GM18502 (cell line): ENCODE measurements at regions not wholly inside any gene's neighbourhood (a gene's known extent, or its start where the extent isn't known, plus 50 kb on each side); places are given as distances from the start of the nearest gene placed in this dataset.

Source experiments
- ATAC-seq: cut with Tn5 transposase; IDR thresholded peaks from one replicate; pipeline ENCODE4 v1.9.1; 2021; ENCODE audit warnings: mild to moderate bottlenecking; ENCODE audit not compliant: unreplicated experiment, poor library complexity

- no peak for ATAC-seq
Measured at GRCh38 chr18:51391731-51392130, 194.2 kb upstream of the MEX3C start.

GRCh38 chr18:51397347-51397962 is 200.0 kb upstream of the MEX3C start:
- no peak for ATAC-seq

- no peak for ATAC-seq
Measured at GRCh38 chr18:51398104-51398503, 200.6 kb upstream of the MEX3C start.

- no peak for ATAC-seq
Measured at GRCh38 chr18:51399491-51400122, 202.1 kb upstream of the MEX3C start.

DNA sequence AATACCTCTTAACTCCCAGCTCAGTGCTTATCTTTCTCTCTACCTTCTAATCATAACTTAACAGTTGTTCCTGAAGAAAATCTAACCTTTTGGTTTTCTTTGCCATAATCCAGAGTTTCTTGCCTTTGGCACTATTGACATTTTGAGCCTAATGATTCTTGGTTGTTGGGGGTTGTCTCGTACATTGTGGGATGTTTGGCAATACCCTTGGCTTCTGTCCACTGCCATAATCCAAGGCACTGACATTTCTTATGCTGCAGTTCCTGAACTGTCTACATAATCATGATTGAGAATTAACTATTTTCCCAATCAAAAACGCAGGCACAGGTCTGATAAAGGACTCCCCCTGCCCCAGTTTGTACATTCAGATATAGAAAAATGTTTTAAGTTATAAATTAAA is 203.2 kb upstream of the MEX3C start:
- ATAC-seq, result no peak

- ATAC-seq, result no peak
Measured at GRCh38 chr18:51401912-51402311, 204.4 kb upstream of the MEX3C start.

GRCh38 chr18:51404620-51405019 is 207.1 kb upstream of the MEX3C start:
- no peak for ATAC-seq

GRCh38 chr18:51405683-51406477 is 208.4 kb upstream of the MEX3C start:
- ATAC-seq, result no peak

DNA sequence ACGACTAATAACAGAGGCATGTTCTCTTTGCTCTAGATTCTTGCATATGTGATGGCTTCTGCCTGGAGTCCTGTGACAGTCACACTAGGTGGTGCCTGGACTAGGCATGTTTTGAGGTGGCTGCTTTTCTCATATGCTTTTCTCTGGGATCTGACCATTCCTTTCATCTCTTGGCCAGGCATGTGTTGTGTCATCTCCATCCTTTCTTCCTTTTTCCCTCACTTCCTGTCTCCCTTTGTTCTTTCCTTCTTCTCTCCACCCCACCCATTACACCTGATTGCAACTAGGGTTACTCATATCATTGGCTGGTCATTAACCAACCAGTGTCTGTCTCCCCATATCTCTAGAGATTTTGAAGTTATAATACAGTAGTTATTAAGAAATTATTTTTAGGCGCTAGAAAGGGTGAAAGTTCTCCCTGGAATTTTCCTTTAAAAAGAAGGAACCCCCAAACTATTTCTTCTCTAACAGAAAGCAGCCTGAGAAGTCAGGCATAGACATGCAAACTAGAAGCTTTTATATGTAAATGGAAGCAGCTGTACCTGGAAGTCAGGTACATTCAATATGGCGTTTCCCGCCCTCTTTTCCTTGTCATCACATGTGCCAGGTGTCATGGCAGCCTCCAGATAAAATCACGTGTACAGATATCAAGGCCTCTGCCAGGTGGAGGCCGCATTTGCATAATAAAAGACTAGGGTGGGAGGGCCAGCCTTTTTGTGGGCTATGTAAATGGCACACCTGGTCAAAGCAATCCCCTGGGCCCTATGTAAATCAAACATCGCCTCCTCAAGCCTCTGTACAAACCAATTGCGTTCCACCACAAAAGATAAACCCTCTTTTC is 220.4 kb upstream of the MEX3C start:
- no peak for ATAC-seq

GRCh38 chr18:51425475-51425874 is 228.0 kb upstream of the MEX3C start:
- peak; percentile 84 for ATAC-seq

DNA sequence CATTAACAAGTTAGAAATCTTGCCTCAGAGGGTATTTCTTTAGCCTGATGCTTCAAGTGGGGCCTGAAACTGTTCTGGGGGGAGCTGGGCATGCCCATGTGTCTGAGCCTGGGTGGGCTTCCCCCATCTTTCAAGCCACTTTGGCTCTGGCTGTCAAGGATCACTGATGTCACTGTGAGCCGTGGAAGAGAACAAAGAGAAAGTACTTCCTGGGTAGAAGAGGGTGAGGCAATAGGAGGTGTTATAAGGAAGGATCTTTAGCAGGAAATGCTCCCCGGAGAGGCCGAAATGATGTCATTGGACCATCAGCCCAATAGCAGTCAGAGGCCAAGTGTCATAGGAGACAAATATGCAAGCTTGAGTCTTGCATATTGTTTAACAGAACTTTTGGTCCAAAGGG is 228.4 kb upstream of the MEX3C start:
- ATAC-seq, result peak; percentile 44

GRCh38 chr18:51426996-51427395 is 229.5 kb upstream of the MEX3C start:
- no peak for ATAC-seq

- ATAC-seq, result no peak
Measured at GRCh38 chr18:51429644-51430043, 232.2 kb upstream of the MEX3C start.

- ATAC-seq, result no peak
Measured at GRCh38 chr18:51430538-51430937, 233.1 kb upstream of the MEX3C start.

DNA sequence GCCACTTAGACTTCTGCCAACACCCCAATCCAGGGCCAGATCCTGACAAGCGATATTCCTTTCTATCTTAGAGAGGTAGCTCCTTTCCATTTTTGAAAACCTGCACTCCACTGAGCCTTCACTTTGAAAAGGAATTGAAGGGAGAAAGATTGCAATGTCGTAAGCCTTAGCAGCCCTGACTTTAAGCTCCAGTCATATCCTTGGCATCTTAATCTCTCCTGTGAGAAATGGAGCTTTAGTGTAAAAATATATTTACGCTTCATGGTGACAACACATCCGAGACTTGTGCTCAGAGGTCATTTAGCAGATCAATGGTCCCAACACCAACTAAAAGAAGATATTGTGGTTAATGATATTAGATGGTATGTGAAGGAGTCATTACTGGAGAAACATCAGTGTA is 235.8 kb upstream of the MEX3C start:
- ATAC-seq, result no peak

- ATAC-seq, result no peak
Measured at GRCh38 chr18:51433881-51434280, 236.4 kb upstream of the MEX3C start.

- no peak for ATAC-seq
Measured at GRCh38 chr18:51437280-51438271, 240.1 kb upstream of the MEX3C start.

DNA sequence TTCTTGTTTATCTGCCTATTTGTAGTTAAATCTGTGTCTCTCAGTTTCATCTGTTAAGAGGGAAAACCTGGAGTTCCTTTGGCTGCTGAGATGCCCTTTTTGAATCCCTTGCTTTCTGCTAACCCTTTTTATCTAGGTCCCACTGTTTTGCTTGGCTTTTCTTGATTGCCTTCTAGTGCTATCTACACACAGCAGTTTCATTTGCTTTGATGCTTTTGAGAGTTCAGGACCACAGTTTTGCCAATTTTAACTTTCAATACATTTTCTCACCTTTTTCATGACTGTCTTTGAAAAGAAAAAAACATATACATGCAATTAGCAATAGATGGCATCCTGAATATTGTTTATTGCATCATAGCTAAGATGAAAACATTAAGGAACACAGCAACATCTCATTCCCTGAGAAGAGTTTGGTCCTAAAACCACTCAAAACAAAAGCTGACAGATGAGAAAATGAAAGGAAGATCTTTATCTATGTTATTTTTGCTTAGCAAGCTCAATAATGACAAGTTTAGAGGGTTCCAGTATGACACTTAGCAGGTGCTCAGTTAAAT is 241.4 kb upstream of the MEX3C start:
- no peak for ATAC-seq

- no peak for ATAC-seq
Measured at GRCh38 chr18:51442012-51442411, 244.5 kb upstream of the MEX3C start.
